ENCODE measurements at regions not wholly inside any gene's neighbourhood (a gene's known extent, or its start where the extent isn't known, plus 50 kb on each side); places are given as distances from the start of the nearest gene placed in this dataset.
A peak's percentile ranks its signal among the peaks of the same experiment; 100 is the strongest.
"Not testable (repeated sequence)": the region's sequence is repeated elsewhere in the genome, so short reads cannot be mapped to it uniquely, and the experiment has no call there.

DNA sequence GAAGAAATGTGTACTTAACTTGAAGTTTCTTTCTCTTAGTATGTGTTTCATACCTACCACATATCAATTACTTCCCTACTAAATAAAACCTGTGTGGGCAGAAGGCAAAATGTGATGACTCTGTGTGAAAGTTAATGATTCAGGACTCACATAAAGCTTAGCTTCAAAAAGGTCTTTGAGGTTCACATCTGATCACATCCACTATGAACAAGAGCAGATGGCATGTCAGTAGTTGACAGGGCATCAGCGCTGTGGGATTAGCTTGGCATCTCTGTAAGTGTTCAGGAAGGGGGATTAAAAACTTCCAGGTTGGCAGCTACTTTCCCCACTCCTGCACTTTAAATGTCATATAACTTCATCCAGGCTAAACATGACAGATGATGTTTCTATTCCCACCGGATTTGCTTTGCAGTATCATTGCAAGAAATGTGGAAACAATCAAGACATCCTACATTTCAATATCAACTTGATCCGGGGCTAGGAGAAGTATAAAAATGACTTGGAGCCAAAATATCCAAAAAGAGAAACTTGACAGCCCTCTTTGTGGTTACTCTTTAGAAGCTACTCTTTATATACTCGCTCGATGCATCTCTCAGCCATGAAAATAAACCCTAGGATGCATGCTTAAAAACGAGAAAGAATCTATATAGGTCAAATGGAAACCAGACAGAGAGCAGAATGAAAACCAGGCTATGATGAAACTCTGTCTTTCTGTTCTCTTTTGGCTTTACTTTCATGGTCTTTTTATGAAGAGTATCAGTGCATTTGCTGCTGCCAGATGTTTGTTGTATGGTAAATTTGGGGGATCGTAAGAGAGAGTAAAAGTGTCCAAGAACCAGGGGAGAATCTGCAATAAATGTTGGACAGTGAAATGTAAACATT lies 273.1 kb upstream of the ALCAM start:
- no peak for DNase-seq (ENCODE audit: low read depth, low spot score)

DNA sequence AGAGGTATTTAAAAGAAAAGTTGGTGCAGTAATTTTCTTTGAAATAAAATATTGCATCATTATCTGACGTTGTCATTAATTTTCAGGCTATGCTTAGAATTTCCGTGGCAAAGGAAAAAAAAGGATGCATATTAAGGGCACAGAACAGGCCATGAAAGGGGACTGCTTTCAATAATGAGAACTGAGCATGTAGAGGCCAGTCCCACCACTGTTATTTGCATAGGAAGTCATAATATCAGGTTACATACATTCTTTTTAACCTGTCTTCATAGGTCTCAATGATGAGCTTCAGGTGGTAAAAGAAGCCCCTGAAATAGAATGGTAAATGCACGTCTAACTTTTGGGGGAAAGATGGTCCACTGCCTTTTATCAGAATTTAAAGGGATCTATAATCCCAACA lies 272.1 kb upstream of the ALCAM start:
- no peak for DNase-seq (ENCODE audit: low read depth, low spot score)

GRCh38 chr3:105096071-105096470 lies 270.6 kb upstream of the ALCAM start:
- DNase-seq (ENCODE audit: low read depth, low spot score) = no peak

GRCh38 chr3:105101603-105102002 lies 265.1 kb upstream of the ALCAM start:
- DNase-seq (ENCODE audit: low read depth, low spot score) = no peak

DNA sequence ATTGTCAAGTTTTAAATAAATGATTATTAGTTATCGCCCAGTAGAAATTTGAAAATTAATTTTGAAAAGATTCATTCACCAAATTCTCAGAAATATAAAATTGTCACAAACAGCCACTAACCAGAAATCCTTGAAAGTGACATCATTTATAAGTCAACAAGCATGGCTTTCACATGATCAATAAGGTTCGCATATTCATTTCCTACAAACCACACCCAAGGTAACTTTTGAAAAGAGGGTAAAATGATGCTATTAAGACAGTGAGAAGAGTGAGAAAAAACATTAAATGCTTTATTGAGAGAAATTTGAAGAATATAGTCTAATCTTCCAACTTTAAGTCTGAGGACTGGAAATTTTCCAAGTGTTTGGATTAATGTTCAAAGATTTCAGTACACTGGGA lies 263.6 kb upstream of the ALCAM start:
- DNase-seq (ENCODE audit: low read depth, low spot score) = no peak

GRCh38 chr3:105108823-105109222 lies 257.9 kb upstream of the ALCAM start:
- DNase-seq (ENCODE audit: low read depth, low spot score) = no peak

GRCh38 chr3:105118905-105119304 lies 247.8 kb upstream of the ALCAM start:
- DNase-seq (ENCODE audit: low read depth, low spot score) = no peak

DNA sequence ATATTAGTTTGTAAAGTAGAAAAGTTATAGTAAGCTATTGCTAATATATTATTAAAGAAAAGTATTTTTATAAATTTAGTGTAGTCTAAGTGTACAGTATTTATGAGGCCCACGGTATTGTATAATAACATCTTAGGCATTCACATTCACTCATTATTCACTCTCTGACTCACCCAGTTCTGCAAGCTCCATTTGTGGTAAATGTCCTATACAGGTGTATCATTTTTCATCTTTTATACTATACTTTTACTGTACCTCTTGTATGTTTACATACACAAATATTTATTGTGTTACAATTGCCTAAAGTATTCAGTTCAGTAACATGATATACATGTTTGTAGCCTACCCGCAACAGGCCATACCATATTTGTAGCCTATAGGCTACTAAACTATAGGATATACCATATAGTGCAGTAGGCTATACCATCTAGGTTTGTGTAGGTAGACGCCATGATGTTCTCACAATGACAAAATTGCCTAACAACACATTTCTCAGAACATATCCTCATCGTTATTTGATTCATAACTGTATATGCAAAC lies 246.8 kb upstream of the ALCAM start:
- DNase-seq (ENCODE audit: low read depth, low spot score) = no peak

GRCh38 chr3:105130911-105131310 lies 235.8 kb upstream of the ALCAM start:
- no peak for DNase-seq (ENCODE audit: low read depth, low spot score)

DNA sequence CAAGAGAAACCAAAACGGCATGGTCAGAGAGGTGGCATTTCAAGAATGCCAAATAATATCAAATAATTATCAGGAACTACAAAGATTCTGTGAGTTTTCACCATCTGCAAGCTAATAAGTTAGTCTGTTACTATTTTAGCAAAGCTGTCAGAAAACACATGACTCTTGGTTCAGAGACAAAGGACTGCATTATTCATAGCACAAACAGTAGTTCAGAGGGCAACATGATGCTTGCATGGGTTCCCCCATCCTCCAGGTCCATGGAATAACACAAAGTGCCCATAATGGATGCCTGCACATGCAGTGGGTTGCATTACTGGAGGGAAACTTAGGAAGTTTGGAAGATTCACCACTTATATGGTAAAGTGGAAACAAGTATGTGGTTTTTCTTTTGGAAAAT lies 228.8 kb upstream of the ALCAM start:
- DNase-seq (ENCODE audit: low read depth, low spot score) = no peak

DNA sequence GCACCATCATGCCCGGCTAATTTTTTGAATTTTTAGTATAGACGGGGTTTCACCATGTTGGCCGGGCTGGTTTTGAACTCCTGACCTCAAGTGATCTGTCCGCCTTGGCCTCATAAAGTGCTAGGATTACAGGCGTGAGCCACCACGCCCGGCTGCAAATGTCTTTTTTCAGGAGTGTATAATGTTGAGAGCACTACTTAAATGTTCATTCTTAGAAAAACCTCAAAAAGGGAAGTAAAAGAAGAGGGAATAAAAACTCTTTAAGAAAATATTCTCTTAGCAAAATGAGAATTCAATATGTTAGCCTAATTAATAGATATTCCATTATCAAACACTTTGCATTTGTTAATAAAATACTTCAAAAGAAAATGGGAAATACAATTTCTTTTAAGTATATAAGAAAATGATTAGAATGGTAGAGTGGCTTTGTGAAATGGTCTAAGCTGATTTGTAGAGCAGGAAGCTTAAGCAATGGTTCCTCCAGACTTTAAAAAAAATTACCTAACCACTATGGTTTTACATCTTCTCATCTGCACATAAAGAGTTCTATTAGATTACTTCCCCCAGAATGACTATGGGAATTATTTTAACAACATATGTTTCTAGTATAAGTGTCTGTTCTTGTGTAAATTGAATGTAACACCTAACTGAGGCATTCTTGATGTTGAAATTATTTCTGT lies 226.7 kb upstream of the ALCAM start:
- DNase-seq (ENCODE audit: low read depth, low spot score) = no peak

GRCh38 chr3:105140899-105141367 lies 225.8 kb upstream of the ALCAM start:
- no peak for DNase-seq (ENCODE audit: low read depth, low spot score)

GRCh38 chr3:105144837-105145236 lies 221.9 kb upstream of the ALCAM start:
- DNase-seq (ENCODE audit: low read depth, low spot score) = no peak

- no peak for DNase-seq (ENCODE audit: low read depth, low spot score)
These were observed 221.2 kb upstream of the ALCAM start for GRCh38 chr3:105145511-105145910.

DNA sequence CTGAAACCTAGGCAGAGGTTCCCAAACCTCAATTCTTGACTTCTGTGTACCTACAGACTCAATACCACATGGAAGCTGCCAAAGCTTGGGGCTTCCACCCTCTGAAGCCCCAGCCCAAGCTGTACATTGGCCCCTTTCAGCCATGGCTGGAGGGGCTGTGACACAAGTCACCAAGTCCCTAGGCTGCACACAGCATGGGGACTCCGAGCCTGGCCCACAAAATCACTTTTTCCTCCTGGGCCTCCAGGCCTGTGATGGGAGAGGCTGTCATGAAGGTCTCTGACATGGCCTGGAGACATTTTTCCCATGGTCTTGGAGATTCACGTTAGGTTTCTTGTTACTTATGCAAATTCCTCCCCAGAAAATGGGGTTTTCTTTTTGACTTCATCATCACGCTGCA lies 217.5 kb upstream of the ALCAM start:
- not testable (repeated sequence) for DNase-seq (ENCODE audit: low read depth, low spot score)

DNA sequence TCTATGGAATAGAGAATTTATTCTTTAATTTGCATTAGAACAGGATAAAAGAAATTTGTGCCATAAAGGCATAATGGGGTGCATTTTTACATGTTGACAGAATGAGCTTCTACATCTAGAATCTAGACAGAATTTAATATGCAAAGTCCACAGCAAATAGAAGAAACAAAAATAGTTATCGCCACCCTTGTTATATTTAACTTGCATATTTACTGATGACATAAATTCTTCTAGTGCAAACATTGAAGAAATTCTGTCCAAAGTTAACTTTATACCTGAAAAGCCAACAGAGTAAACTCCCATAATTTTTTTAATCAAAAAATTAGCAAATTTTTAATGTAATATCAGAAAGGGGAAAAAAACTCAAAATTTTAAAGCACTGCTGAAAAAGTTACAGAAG lies 213.7 kb upstream of the ALCAM start:
- no peak for DNase-seq (ENCODE audit: low read depth, low spot score)

DNA sequence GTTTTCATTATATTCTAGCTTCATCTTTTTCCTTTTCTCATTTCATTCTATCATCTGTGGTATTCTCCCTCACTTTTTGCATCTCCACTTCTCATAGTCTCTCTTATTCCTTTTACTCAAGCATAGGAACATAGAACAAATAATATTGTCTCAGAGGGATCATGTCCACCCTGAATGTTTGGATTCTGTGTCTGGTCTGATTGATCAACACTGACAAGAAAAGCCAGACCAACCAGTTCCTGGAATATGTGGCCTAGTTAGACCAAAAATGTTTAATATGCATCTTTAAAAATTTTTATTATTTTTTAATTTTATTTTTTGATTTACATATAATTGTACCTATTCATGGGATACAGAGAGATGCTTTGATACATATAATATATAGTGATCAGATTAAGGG lies 212.0 kb upstream of the ALCAM start:
- no peak for DNase-seq (ENCODE audit: low read depth, low spot score)

GRCh38 chr3:105157067-105157765 lies 209.5 kb upstream of the ALCAM start:
- DNase-seq (ENCODE audit: low read depth, low spot score) = peak; percentile 59

DNA sequence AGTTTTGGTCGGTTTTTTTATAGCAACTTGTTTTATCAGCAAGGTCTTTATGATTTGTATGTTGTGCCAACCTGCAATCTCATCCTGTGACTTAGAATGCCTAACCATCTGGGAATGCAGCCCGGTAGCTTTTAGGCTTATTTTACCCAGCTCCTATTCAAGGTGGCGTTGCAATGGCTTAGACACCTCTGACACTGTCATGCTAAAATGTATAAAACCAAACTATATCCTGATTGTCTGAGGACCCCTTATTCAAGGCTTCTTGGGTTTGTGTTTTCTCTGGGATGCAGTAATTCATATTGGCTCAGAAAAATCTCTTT lies 209.0 kb upstream of the ALCAM start:
- DNase-seq (ENCODE audit: low read depth, low spot score) = no peak

DNA sequence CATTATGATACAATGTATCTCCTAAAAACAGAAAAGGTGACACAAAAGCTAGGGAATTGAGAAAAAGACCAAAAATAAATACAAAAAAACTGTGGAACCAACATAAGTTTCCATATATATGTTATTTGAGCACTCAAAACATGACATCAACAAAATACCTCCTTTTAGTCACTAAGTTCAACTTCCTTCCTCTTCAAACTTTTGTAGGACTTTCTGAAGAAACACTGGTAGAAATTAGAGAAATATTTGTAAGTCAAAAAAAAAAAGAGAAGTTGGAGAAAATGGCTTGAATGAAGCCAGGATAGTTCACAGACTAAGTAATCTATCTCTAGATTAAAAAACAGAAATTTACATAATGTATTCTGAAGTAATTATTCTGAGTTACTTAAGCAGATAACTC lies 208.4 kb upstream of the ALCAM start:
- no peak for DNase-seq (ENCODE audit: low read depth, low spot score)

DNA sequence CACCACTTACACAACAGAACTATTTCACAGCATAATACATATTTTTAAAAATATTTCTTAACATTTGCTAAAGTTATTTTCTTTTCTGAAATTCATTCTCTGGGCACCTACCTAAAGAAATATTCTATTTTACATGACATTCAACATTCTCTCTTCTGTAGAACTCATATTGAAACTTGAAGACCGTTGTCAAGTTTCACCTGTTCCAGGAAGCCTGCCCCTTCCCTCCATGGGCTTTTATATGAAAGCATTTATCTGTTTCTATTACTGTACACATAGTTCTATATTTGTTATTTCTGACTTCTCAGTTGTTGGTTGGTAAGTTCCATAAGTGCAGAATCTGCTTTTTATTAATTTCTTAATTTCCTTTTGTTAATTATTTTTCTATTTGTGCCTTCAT lies 204.3 kb upstream of the ALCAM start:
- DNase-seq (ENCODE audit: low read depth, low spot score) = no peak

- DNase-seq (ENCODE audit: low read depth, low spot score) = no peak
These were observed 199.8 kb upstream of the ALCAM start for GRCh38 chr3:105166893-105167292.
